ENCODE measurements at regions not wholly inside any gene's neighbourhood (a gene's known extent, or its start where the extent isn't known, plus 50 kb on each side); places are given as distances from the start of the nearest gene placed in this dataset.

- TF ChIP-seq CTCF (IDR thresholded peaks at IDR 0.05; ENCODE audit: poor library complexity) (no peak), EZH2phosphoT487 (IDR thresholded peaks at IDR 0.05; ENCODE audit: low read depth, severe bottlenecking, unreplicated experiment) (no peak)
Measured at GRCh38 chr13:50701469-50701868, 142.0 kb downstream of the DLEU7 start.

All from hepatocyte (in vitro differentiated cells).